ENCODE measurements at regions not wholly inside any gene's neighbourhood (a gene's known extent, or its start where the extent isn't known, plus 50 kb on each side); places are given as distances from the start of the nearest gene placed in this dataset.
A peak's percentile ranks its signal among the peaks of the same experiment; 100 is the strongest.

GRCh38 chr17:36813957-36814563 is 123.2 kb upstream of the LHX1 start:
- H3K4me2 ChIP-seq (ENCODE audit: insufficient read depth, low read length) = no peak overlapping the region
- no peaks in the 10 kb centered on the region for H3K79me2 ChIP-seq (ENCODE audit: insufficient read depth, low read length)
- no peak overlapping the region for H3K4me3 ChIP-seq (ENCODE audit: insufficient read depth, low read length)
- TF ChIP-seq, protein P1, sequence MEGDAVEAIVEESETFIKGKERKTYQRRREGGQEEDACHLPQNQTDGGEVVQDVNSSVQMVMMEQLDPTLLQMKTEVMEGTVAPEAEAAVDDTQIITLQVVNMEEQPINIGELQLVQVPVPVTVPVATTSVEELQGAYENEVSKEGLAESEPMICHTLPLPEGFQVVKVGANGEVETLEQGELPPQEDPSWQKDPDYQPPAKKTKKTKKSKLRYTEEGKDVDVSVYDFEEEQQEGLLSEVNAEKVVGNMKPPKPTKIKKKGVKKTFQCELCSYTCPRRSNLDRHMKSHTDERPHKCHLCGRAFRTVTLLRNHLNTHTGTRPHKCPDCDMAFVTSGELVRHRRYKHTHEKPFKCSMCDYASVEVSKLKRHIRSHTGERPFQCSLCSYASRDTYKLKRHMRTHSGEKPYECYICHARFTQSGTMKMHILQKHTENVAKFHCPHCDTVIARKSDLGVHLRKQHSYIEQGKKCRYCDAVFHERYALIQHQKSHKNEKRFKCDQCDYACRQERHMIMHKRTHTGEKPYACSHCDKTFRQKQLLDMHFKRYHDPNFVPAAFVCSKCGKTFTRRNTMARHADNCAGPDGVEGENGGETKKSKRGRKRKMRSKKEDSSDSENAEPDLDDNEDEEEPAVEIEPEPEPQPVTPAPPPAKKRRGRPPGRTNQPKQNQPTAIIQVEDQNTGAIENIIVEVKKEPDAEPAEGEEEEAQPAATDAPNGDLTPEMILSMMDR (IDR thresholded peaks at IDR 0.05; ENCODE audit: extremely low read depth, low read depth, low read length) = no peak
- DNase-seq (ENCODE audit: insufficient read length, low spot score, missing footprints) = no peak
- no peak overlapping the region for H3K27ac ChIP-seq (ENCODE audit: low read depth, low read length)
- H3K4me1 ChIP-seq (ENCODE audit: insufficient read depth, low read length) = no peaks in the 10 kb centered on the region
- H2AFZ ChIP-seq (ENCODE audit: low read length) = no peak overlapping the region
- H3K27me3 ChIP-seq (ENCODE audit: insufficient read depth, low read length) = peaks cover 53% of the 10 kb centered on the region
- H4K20me1 ChIP-seq (ENCODE audit: insufficient read depth, low read length) = no peaks in the 10 kb centered on the region
- H3K36me3 ChIP-seq (ENCODE audit: insufficient read depth, low read length) = no peaks in the 10 kb centered on the region
- H3K9me3 ChIP-seq (ENCODE audit: low read depth, low read length) = no peaks in the 10 kb centered on the region

- no peaks in the 10 kb centered on the region for H3K4me1 ChIP-seq (ENCODE audit: insufficient read depth, low read length)
- TF ChIP-seq, protein P1 (IDR thresholded peaks at IDR 0.05; ENCODE audit: extremely low read depth, low read depth, low read length) = no peak
- no peak overlapping the region for H2AFZ ChIP-seq (ENCODE audit: low read length)
- DNase-seq (ENCODE audit: insufficient read length, low spot score, missing footprints) = peak; percentile 42
- no peaks in the 10 kb centered on the region for H3K9me3 ChIP-seq (ENCODE audit: low read depth, low read length)
- no peaks in the 10 kb centered on the region for H3K36me3 ChIP-seq (ENCODE audit: insufficient read depth, low read length)
- no peaks in the 10 kb centered on the region for H4K20me1 ChIP-seq (ENCODE audit: insufficient read depth, low read length)
- no peaks in the 10 kb centered on the region for H3K79me2 ChIP-seq (ENCODE audit: insufficient read depth, low read length)
- H3K4me2 ChIP-seq (ENCODE audit: insufficient read depth, low read length) = no peak overlapping the region
- H3K27me3 ChIP-seq (ENCODE audit: insufficient read depth, low read length) = peaks cover 49% of the 10 kb centered on the region
- H3K27ac ChIP-seq (ENCODE audit: low read depth, low read length) = no peak overlapping the region
- H3K4me3 ChIP-seq (ENCODE audit: insufficient read depth, low read length) = no peak overlapping the region
Measured at GRCh38 chr17:36814958-36815357, 122.3 kb upstream of the LHX1 start.

DNA sequence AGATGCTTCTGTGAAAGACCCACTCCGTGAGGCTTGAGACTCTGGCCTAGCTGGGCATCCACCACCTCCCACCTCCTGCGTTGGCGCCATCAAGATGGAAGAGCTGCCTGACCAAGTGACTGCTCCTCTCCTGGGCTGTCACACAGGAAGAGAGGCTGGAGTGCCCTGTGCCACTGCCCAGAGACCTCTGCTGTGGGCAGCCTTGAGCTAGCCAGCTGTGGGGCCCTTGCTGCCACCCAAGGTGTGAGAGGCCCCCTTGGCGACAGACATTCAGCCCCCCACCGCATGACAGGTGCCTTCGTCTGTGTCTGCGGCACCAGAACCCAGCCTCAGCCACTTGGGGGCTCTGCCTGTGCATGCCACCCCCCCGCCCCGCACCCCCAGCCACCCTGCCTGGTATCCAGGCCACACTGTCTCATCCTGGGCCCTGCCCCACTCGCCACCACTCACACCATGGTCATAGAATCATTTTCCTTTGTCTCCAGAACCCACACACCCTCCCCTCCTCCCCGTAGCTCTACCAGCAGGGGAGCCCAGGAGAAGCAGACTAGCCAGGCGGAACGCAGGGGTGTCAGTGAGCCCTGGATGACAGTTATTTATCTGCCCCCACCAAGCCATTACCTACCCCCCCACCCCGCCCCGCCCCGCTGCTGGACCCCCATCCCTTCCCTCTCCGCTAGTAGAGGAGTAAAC is 120.9 kb upstream of the LHX1 start:
- no peak overlapping the region for H3K27ac ChIP-seq (ENCODE audit: low read depth, low read length)
- no peaks in the 10 kb centered on the region for H3K36me3 ChIP-seq (ENCODE audit: insufficient read depth, low read length)
- TF ChIP-seq, protein P1 (IDR thresholded peaks at IDR 0.05; ENCODE audit: extremely low read depth, low read depth, low read length) = no peak
- no peaks in the 10 kb centered on the region for H4K20me1 ChIP-seq (ENCODE audit: insufficient read depth, low read length)
- H2AFZ ChIP-seq (ENCODE audit: low read length) = no peak overlapping the region
- peaks cover 39% of the 10 kb centered on the region for H3K27me3 ChIP-seq (ENCODE audit: insufficient read depth, low read length)
- no peak overlapping the region for H3K4me3 ChIP-seq (ENCODE audit: insufficient read depth, low read length)
- H3K9me3 ChIP-seq (ENCODE audit: low read depth, low read length) = no peaks in the 10 kb centered on the region
- H3K4me2 ChIP-seq (ENCODE audit: insufficient read depth, low read length) = no peak overlapping the region
- peak; percentile 58 for DNase-seq (ENCODE audit: insufficient read length, low spot score, missing footprints)
- no peaks in the 10 kb centered on the region for H3K79me2 ChIP-seq (ENCODE audit: insufficient read depth, low read length)
- no peaks in the 10 kb centered on the region for H3K4me1 ChIP-seq (ENCODE audit: insufficient read depth, low read length)

- Histone ChIP-seq H3K79me2 (ENCODE audit: insufficient read depth, low read length) (no peaks in the 10 kb centered on the region), H3K36me3 (ENCODE audit: insufficient read depth, low read length) (no peaks in the 10 kb centered on the region), H3K27ac (ENCODE audit: low read depth, low read length) (no peak overlapping the region), H3K9me3 (ENCODE audit: low read depth, low read length) (no peaks in the 10 kb centered on the region), H3K4me2 (ENCODE audit: insufficient read depth, low read length) (no peak overlapping the region), H3K4me1 (ENCODE audit: insufficient read depth, low read length) (no peaks in the 10 kb centered on the region), H4K20me1 (ENCODE audit: insufficient read depth, low read length) (no peaks in the 10 kb centered on the region), H3K27me3 (ENCODE audit: insufficient read depth, low read length) (peaks cover 36% of the 10 kb centered on the region), H2AFZ (ENCODE audit: low read length) (no peak overlapping the region), H3K4me3 (ENCODE audit: insufficient read depth, low read length) (no peak overlapping the region)
- TF ChIP-seq, protein P1 (IDR thresholded peaks at IDR 0.05; ENCODE audit: extremely low read depth, low read depth, low read length) = no peak
- no peak for DNase-seq (ENCODE audit: insufficient read length, low spot score, missing footprints)
Measured at GRCh38 chr17:36816907-36817288, 120.4 kb upstream of the LHX1 start.
